Neuronal stem cell (in vitro differentiated cells): ENCODE measurements at regions not wholly inside any gene's neighbourhood (a gene's known extent, or its start where the extent isn't known, plus 50 kb on each side); places are given as distances from the start of the nearest gene placed in this dataset.
"Not testable (repeated sequence)": the region's sequence is repeated elsewhere in the genome, so short reads cannot be mapped to it uniquely, and the experiment has no call there.

ENCODE experiments used
- DNase-seq: peaks from one replicate; pipeline ENCODE4 v3.0.0-alpha.2; 2013; ENCODE audit warnings: low spot score
- H2AFZ ChIP-seq: one replicate; pipeline ENCODE4 v1.6.1; 2013; ENCODE audit warnings: mild to moderate bottlenecking, low read length, inconsistent platforms
- H2AK5ac ChIP-seq: 2 replicates; pipeline ENCODE4 v1.6.1; 2013; ENCODE audit warnings: low read depth, mild to moderate bottlenecking, inconsistent platforms, low read length, moderate library complexity, mixed read lengths
- H2BK120ac ChIP-seq: 2 replicates; pipeline ENCODE4 v1.6.1; 2013; ENCODE audit warnings: low read depth, mild to moderate bottlenecking, inconsistent platforms, low read length, moderate library complexity, mixed read lengths
- H2BK12ac ChIP-seq: one replicate; pipeline ENCODE4 v1.6.1; 2013; ENCODE audit warnings: low read length, inconsistent platforms
- H2BK15ac ChIP-seq: 2 replicates; pipeline ENCODE4 v1.6.1; 2013; ENCODE audit warnings: mild to moderate bottlenecking, low read length, inconsistent platforms, mixed read lengths
- H2BK5ac ChIP-seq: one replicate; pipeline ENCODE4 v1.6.1; 2013; ENCODE audit warnings: inconsistent platforms, mild to moderate bottlenecking, low read length, moderate library complexity
- H3K14ac ChIP-seq: one replicate; pipeline ENCODE4 v1.6.1; 2013; ENCODE audit warnings: low read length, inconsistent platforms
- H3K18ac ChIP-seq: 2 replicates; pipeline ENCODE4 v1.6.1; 2013; ENCODE audit warnings: low read length, inconsistent platforms
- H3K23ac ChIP-seq: 2 replicates; pipeline ENCODE4 v1.6.1; 2013; ENCODE audit warnings: low read depth, mild to moderate bottlenecking, mixed read lengths, low read length, inconsistent platforms; ENCODE audit not compliant: poor library complexity
- H3K27ac ChIP-seq: replicated peaks from 3 replicates; pipeline ENCODE4 v1.5.1; 2013; ENCODE audit warnings: low read length, inconsistent platforms
- H3K27me3 ChIP-seq, 3 experiments: 2 replicates each; pipeline ENCODE4 v1.6.1; 2013; ENCODE audit warnings: low read length in 3 of 3, mild to moderate bottlenecking in 2 of 3, inconsistent platforms in 1 of 3, low read depth in 1 of 3, mixed read lengths in 1 of 3, moderate library complexity in 1 of 3; ENCODE audit not compliant: control insufficient read depth in 3 of 3, insufficient read depth in 3 of 3
- H3K36me3 ChIP-seq, 2 donors: replicated peaks in 1 of 2; 2 replicates each; pipeline ENCODE4 v1.6.1; 2013; ENCODE audit warnings: low read length in 2 of 2; ENCODE audit not compliant: control insufficient read depth in 2 of 2, insufficient read depth in 2 of 2
- H3K4ac ChIP-seq: 2 replicates; pipeline ENCODE4 v1.6.1; 2013; ENCODE audit warnings: inconsistent platforms, mild to moderate bottlenecking, low read length, moderate library complexity
- H3K4me1 ChIP-seq, 2 donors: 1 replicate in 1 of 2; 2 replicates in 1 of 2; pipeline ENCODE4 v1.6.1; 2013; ENCODE audit warnings: low read length in 2 of 2, low read depth in 1 of 2; ENCODE audit not compliant: control insufficient read depth in 2 of 2, insufficient read depth in 1 of 2
- H3K4me2 ChIP-seq: one replicate; pipeline ENCODE4 v1.6.1; 2013; ENCODE audit warnings: mild to moderate bottlenecking, low read length, inconsistent platforms; ENCODE audit not compliant: insufficient read depth, poor library complexity, severe bottlenecking
- H3K4me3 ChIP-seq, 2 donors: 2 replicates each; pipeline ENCODE4 v1.5.1; 2013; ENCODE audit warnings: low read length in 2 of 2, mild to moderate bottlenecking in 2 of 2, inconsistent platforms in 1 of 2, moderate library complexity in 1 of 2
- H3K79me1 ChIP-seq: one replicate; pipeline ENCODE4 v1.6.1; 2013; ENCODE audit warnings: low read depth, mild to moderate bottlenecking, inconsistent platforms, low read length, moderate library complexity
- H3K9ac ChIP-seq: one replicate; pipeline ENCODE4 v1.6.1; 2013; ENCODE audit warnings: mild to moderate bottlenecking, low read depth, low read length, inconsistent platforms; ENCODE audit not compliant: poor library complexity
- H3K9me3 ChIP-seq, 2 donors: replicated peaks in 1 of 2; 2 replicates each; pipeline versions ENCODE3 to v1.6.1; 2013; ENCODE audit warnings: low read length in 2 of 2, mild to moderate bottlenecking in 2 of 2, inconsistent platforms in 1 of 2, low read depth in 1 of 2, mixed read lengths in 1 of 2, moderate library complexity in 1 of 2; ENCODE audit not compliant: control insufficient read depth in 2 of 2, insufficient read depth in 1 of 2
- H4K8ac ChIP-seq: one replicate; pipeline ENCODE4 v1.6.1; 2013; ENCODE audit warnings: low read depth, mild to moderate bottlenecking, inconsistent platforms, low read length, moderate library complexity
- H4K91ac ChIP-seq: one replicate; pipeline ENCODE4 v1.6.1; 2013; ENCODE audit warnings: low read length, low read depth, mild to moderate bottlenecking, inconsistent platforms; ENCODE audit not compliant: poor library complexity
- WGBS, 2 donors: extraction: QIAGEN DNeasy Blood & Tissue Kit; methylation state at CpG; one replicate each; pipeline ENCODE4 v1.1.7; 2013; ENCODE audit warnings: missing lambda C conversion rate in 2 of 2, mixed read lengths in 1 of 2; ENCODE audit not compliant: insufficient read length in 2 of 2, insufficient replicate concordance in 1 of 2; ENCODE audit errors: extremely low coverage in 2 of 2; 5-methylcytosine and 5-hydroxymethylcytosine counted together

GRCh38 chr1:120298487-120298886 is 116.3 kb upstream of the NBPF8 start:
- not testable (repeated sequence) for DNase-seq, H3K14ac ChIP-seq, H3K9ac ChIP-seq, H3K4me1 ChIP-seq, H3K4me2 ChIP-seq, H3K4me3 ChIP-seq, H2BK12ac ChIP-seq, H3K27ac ChIP-seq, H2AFZ ChIP-seq, H3K79me1 ChIP-seq, H4K91ac ChIP-seq, H3K27me3 ChIP-seq, H3K23ac ChIP-seq, H3K18ac ChIP-seq, H4K8ac ChIP-seq, H3K4ac ChIP-seq, H3K36me3 ChIP-seq, H3K9me3 ChIP-seq, H2BK5ac ChIP-seq, H2BK15ac ChIP-seq, H2AK5ac ChIP-seq, H2BK120ac ChIP-seq
- WGBS, 2 donors = no CpG with 5 or more reads among the region's 3 CpGs

DNA sequence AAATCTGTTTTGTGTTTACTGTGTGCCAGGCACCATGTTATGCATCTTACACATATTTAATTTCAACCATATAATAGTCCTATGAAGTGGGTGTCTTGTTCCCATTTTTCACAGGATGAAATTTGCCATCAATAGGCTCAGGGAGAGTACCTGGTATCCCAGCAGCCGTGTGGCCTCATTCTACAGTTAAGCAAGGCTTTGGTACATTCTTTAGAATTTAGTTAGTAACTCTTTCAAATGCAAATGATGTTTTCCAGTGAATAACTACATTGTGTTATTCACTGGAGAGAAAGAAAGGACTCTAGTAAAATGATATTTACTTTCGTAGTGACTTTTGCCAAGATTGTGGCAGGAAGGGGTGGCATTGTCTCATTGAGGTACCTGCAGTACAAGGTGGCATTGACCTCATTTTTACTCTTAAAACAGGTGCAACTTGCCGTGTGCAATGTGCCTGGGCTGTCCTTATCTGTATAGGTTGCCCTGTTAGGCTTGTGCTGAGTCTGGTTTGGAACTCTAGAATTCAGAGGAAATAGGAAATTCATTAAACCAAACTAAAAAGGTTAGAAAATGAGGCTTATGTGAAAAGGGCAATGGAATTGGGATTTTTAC is 117.4 kb upstream of the NBPF8 start:
- not testable (repeated sequence) for H2BK15ac ChIP-seq, H3K4ac ChIP-seq, H4K91ac ChIP-seq, H4K8ac ChIP-seq, H3K23ac ChIP-seq, H3K4me3 ChIP-seq, H2AFZ ChIP-seq, H3K36me3 ChIP-seq, H3K18ac ChIP-seq, H3K4me1 ChIP-seq, H2BK5ac ChIP-seq, H3K27me3 ChIP-seq, DNase-seq, H3K4me2 ChIP-seq, H2AK5ac ChIP-seq, H3K14ac ChIP-seq, H3K9ac ChIP-seq, H2BK12ac ChIP-seq, H3K9me3 ChIP-seq, H2BK120ac ChIP-seq, H3K27ac ChIP-seq, H3K79me1 ChIP-seq
- WGBS, 2 donors = no CpG with 5 or more reads among the region's 3 CpGs

- H3K36me3 ChIP-seq, H2AK5ac ChIP-seq, H3K4me2 ChIP-seq, H3K18ac ChIP-seq, H3K27ac ChIP-seq, DNase-seq, H3K14ac ChIP-seq, H2BK12ac ChIP-seq, H2BK5ac ChIP-seq, H2BK15ac ChIP-seq, H4K8ac ChIP-seq, H3K4ac ChIP-seq, H4K91ac ChIP-seq, H3K9me3 ChIP-seq, H3K23ac ChIP-seq, H3K9ac ChIP-seq, H3K79me1 ChIP-seq, H2BK120ac ChIP-seq, H3K4me1 ChIP-seq, H2AFZ ChIP-seq, H3K4me3 ChIP-seq, H3K27me3 ChIP-seq: not testable (repeated sequence)
- no CpG with 5 or more reads among the region's 3 CpGs for WGBS, 2 donors
Measured at GRCh38 chr1:120290105-120290504, 113.8 kb upstream of the SEC22B start.

- not testable (repeated sequence) for H2BK5ac ChIP-seq, H3K9ac ChIP-seq, H3K36me3 ChIP-seq, H3K27me3 ChIP-seq, H2BK15ac ChIP-seq, H3K23ac ChIP-seq, H2BK12ac ChIP-seq, H4K91ac ChIP-seq, H3K4ac ChIP-seq, H2AFZ ChIP-seq, H3K79me1 ChIP-seq, H2BK120ac ChIP-seq, H3K18ac ChIP-seq, H3K4me3 ChIP-seq, H3K9me3 ChIP-seq, DNase-seq, H3K4me2 ChIP-seq, H2AK5ac ChIP-seq, H4K8ac ChIP-seq, H3K4me1 ChIP-seq, H3K27ac ChIP-seq, H3K14ac ChIP-seq
- no CpG with 5 or more reads among the region's 3 CpGs for WGBS, 2 donors
Measured at GRCh38 chr1:120289601-120290074, 113.3 kb upstream of the SEC22B start.
